ENCODE measurements at regions not wholly inside any gene's neighbourhood (a gene's known extent, or its start where the extent isn't known, plus 50 kb on each side); places are given as distances from the start of the nearest gene placed in this dataset.

- no peaks in the 10 kb centered on the region for H3K27me3 ChIP-seq
- H3K4me3 ChIP-seq: no peak overlapping the region
- no peaks in the 10 kb centered on the region for H3K36me3 ChIP-seq
- TF ChIP-seq CTCF (IDR thresholded peaks at IDR 0.05): no peak
- no peaks in the 10 kb centered on the region for H3K4me1 ChIP-seq
- intact Hi-C loops (cut with DNase I): no loop called here
- no peak overlapping the region for H3K27ac ChIP-seq
- DNase-seq (no peak), ATAC-seq (no peak)
- WGBS, 2 donors: 65 to 76% methylated on average over 5 of the region's 5 CpGs
- peaks cover 0 to 17% (median 0%) of the 10 kb centered on the region in 11 donors for H3K9me3 ChIP-seq
Measured at GRCh38 chr6:133016631-133017030, 202.3 kb downstream of the RPS12 start.

- Histone ChIP-seq H3K4me3 (no peak overlapping the region), H3K4me1 (no peaks in the 10 kb centered on the region), H3K9me3 (peaks cover 0 to 17% (median 0%) of the 10 kb centered on the region in 11 donors), H3K36me3 (no peaks in the 10 kb centered on the region), H3K27me3 (no peaks in the 10 kb centered on the region), H3K27ac (no peak overlapping the region)
- 69 to 83% methylated on average over 5 of the region's 5 CpGs for WGBS, 2 donors
- no peak for ATAC-seq
- intact Hi-C loops (cut with DNase I): no loop called here
- TF ChIP-seq CTCF (IDR thresholded peaks at IDR 0.05): no peak
- DNase-seq: no peak
Measured at GRCh38 chr6:133017581-133017980, 203.2 kb downstream of the RPS12 start.

GRCh38 chr6:133026705-133027104, 212.3 kb downstream of the RPS12 start:
- 96% methylated on average over 2 of the region's 2 CpGs; no CpG with 5 or more reads in 1 of the 2 donors for WGBS, 2 donors
- Histone ChIP-seq H3K9me3 (peaks cover 0 to 19% (median 5%) of the 10 kb centered on the region in 11 donors), H3K27me3 (no peaks in the 10 kb centered on the region), H3K27ac (no peak overlapping the region), H3K4me1 (no peaks in the 10 kb centered on the region), H3K4me3 (no peak overlapping the region), H3K36me3 (no peaks in the 10 kb centered on the region)
- ATAC-seq (no peak), DNase-seq (no peak)
- TF ChIP-seq CTCF (IDR thresholded peaks at IDR 0.05): no peak
- intact Hi-C loops (cut with DNase I): no loop called here

- Histone ChIP-seq H3K4me3 (no peak overlapping the region), H3K9me3 (peaks cover 0 to 4% (median 0%) of the 10 kb centered on the region in 11 donors), H3K4me1 (no peaks in the 10 kb centered on the region), H3K27ac (no peak overlapping the region), H3K27me3 (no peaks in the 10 kb centered on the region), H3K36me3 (no peaks in the 10 kb centered on the region)
- intact Hi-C loops (cut with DNase I): no loop called here
- TF ChIP-seq CTCF (IDR thresholded peaks at IDR 0.05): no peak
- ATAC-seq: no peak
- DNase-seq: no peak
- WGBS, 2 donors: 90 to 91% methylated on average over 4 of the region's 4 CpGs
Measured at GRCh38 chr6:133033263-133033662, 207.9 kb upstream of the EYA4 start.

All from heart right ventricle (tissue), 16 donors.